NCI-H146 treated with DMSO at 0.1 percent for 48 hours (cell line): ENCODE measurements at regions not wholly inside any gene's neighbourhood (a gene's known extent, or its start where the extent isn't known, plus 50 kb on each side); places are given as distances from the start of the nearest gene placed in this dataset.

Experiments
- DNase-seq: peaks from one replicate; lab custom pipeline; 2025; ENCODE audit not compliant: unreplicated experiment; lab: John Stamatoyannopoulos, UW

- DNase-seq, result no peak
Measured at GRCh38 chr20:41952166-41952565, 334.0 kb upstream of the CHD6 start.

GRCh38 chr20:41951615-41952014, 333.4 kb upstream of the CHD6 start:
- no peak for DNase-seq

GRCh38 chr20:41939659-41940058, 321.5 kb upstream of the CHD6 start:
- DNase-seq, result no peak

- DNase-seq, result no peak
Measured at GRCh38 chr20:41938353-41938752, 320.2 kb upstream of the CHD6 start.

- no peak for DNase-seq
Measured at GRCh38 chr20:41935259-41935791, 317.1 kb upstream of the CHD6 start.

GRCh38 chr20:41932431-41932830, 314.3 kb upstream of the CHD6 start:
- DNase-seq, result no peak

GRCh38 chr20:41927655-41928054, 309.5 kb upstream of the CHD6 start:
- DNase-seq, result no peak

GRCh38 chr20:41927189-41927588, 309.0 kb upstream of the CHD6 start:
- DNase-seq, result no peak

GRCh38 chr20:41925476-41925875, 307.3 kb upstream of the CHD6 start:
- no peak for DNase-seq

- DNase-seq, result no peak
Measured at GRCh38 chr20:41923624-41924023, 305.4 kb upstream of the CHD6 start.

- DNase-seq, result no peak
Measured at GRCh38 chr20:41913146-41913545, 295.0 kb upstream of the CHD6 start.

- no peak for DNase-seq
Measured at GRCh38 chr20:41910558-41910957, 292.4 kb upstream of the CHD6 start.

- no peak for DNase-seq
Measured at GRCh38 chr20:41905199-41905598, 287.0 kb upstream of the CHD6 start.

- DNase-seq, result no peak
Measured at GRCh38 chr20:41903586-41903985, 285.4 kb upstream of the CHD6 start.

GRCh38 chr20:41902346-41902745, 284.2 kb upstream of the CHD6 start:
- DNase-seq, result no peak

GRCh38 chr20:41900201-41900691, 282.1 kb upstream of the CHD6 start:
- DNase-seq, result peak; percentile 32

GRCh38 chr20:41897708-41898107, 279.5 kb upstream of the CHD6 start:
- DNase-seq, result no peak

GRCh38 chr20:41895241-41896032, 277.3 kb upstream of the CHD6 start:
- no peak for DNase-seq

- no peak for DNase-seq
Measured at GRCh38 chr20:41894255-41894963, 276.2 kb upstream of the CHD6 start.

- DNase-seq, result no peak
Measured at GRCh38 chr20:41892031-41892430, 273.9 kb upstream of the CHD6 start.

GRCh38 chr20:41889844-41890224, 271.7 kb upstream of the CHD6 start:
- DNase-seq, result no peak
